ENCODE measurements at regions not wholly inside any gene's neighbourhood (a gene's known extent, or its start where the extent isn't known, plus 50 kb on each side); places are given as distances from the start of the nearest gene placed in this dataset.
A peak's percentile ranks its signal among the peaks of the same experiment; 100 is the strongest.

GRCh38 chr6:132893772-132894490, 79.6 kb downstream of the RPS12 start:
- no TSS peak for BruUV-seq (replicated peaks)
- Histone ChIP-seq H2BK5ac (ENCODE audit: low read depth, low read length, poor library complexity, severe bottlenecking) (no peak overlapping the region), H3K18ac (ENCODE audit: low read depth, low read length) (no peak overlapping the region), H4K20me1 (ENCODE audit: insufficient read depth, low read length) (no peaks in the 10 kb centered on the region), H2BK20ac (ENCODE audit: low read depth, low read length) (no peak overlapping the region), H3K23ac (ENCODE audit: low read depth, low read length) (no peak overlapping the region), H4K8ac (ENCODE audit: low read depth in 2 of 2, low read length in 2 of 2) (no peak overlapping the region), H3K4me2 (ENCODE audit: low read depth, low read length) (no peak overlapping the region), H2BK120ac (ENCODE audit: low read depth, low read length) (no peak overlapping the region), H3K14ac (replicated peaks; ENCODE audit: low read depth, low read length) (no peak overlapping the region), H3K9me3 (ENCODE audit: control insufficient read depth, insufficient read depth, low read length) (no peaks in the 10 kb centered on the region), H3K27me3 (ENCODE audit: control insufficient read depth, insufficient read depth, low read length) (no peaks in the 10 kb centered on the region), H3K9ac (ENCODE audit: low read depth, low read length) (no peak overlapping the region), H4K5ac (ENCODE audit: low read depth, low read length) (no peak overlapping the region), H2AK9ac (replicated peaks; ENCODE audit: low read depth, low read length, poor library complexity) (no peak overlapping the region), H2BK15ac (ENCODE audit: low read depth, low read length) (no peak overlapping the region), H3K36me3 (ENCODE audit: control insufficient read depth, insufficient read depth, low read length) (no peaks in the 10 kb centered on the region), H3K79me1 (ENCODE audit: low read depth in 1 of 2, low read length in 2 of 2) (no peaks in the 10 kb centered on the region), H3K27ac (ENCODE audit: insufficient read depth, low read length) (no peak overlapping the region), H2AK5ac (ENCODE audit: low read depth, low read length) (no peak overlapping the region), H3K56ac (ENCODE audit: extremely low read depth, insufficient read depth, low read length) (no peak overlapping the region), H3K4me3 (ENCODE audit: insufficient read depth, low read depth, low read length) (no peak overlapping the region), H3K4ac (ENCODE audit: low read depth, low read length) (no peak overlapping the region), H3K4me1 (ENCODE audit: control insufficient read depth, insufficient read depth, low read length) (peaks cover 2% of the 10 kb centered on the region; the same call in 1 of the 2 replicates), H3K9me1 (ENCODE audit: insufficient read depth, low read length) (no peaks in the 10 kb centered on the region), H4K91ac (ENCODE audit: insufficient read depth, low read depth, low read length) (no peak overlapping the region), H2AFZ (replicated peaks; ENCODE audit: low read length, poor library complexity) (no peak overlapping the region)
- in situ Hi-C loops (cut with MboI; ENCODE audit: low sequenced_read_pairs): no loop called here
- dilution Hi-C loops (cut with HindIII; ENCODE audit: low sequenced_read_pairs, unreplicated experiment): no loop called here
- WGBS, 2 experiments (ENCODE audit: extremely low coverage in 2 of 2, insufficient read length in 1 of 2): no CpG with 5 or more reads among the region's 8 CpGs
- no peak for TF ChIP-seq USF2 (IDR thresholded peaks at IDR 0.05; ENCODE audit: low read depth, low read length)
- TF ChIP-seq SMC3 (IDR thresholded peaks at IDR 0.05; ENCODE audit: low read depth, low read length): no peak
- no peak for TF ChIP-seq NFE2L2 (IDR thresholded peaks at IDR 0.05; ENCODE audit: low read depth, low read length)
- no peak for TF ChIP-seq MXI1 (IDR thresholded peaks at IDR 0.05; ENCODE audit: borderline replicate concordance, low read depth, low read length)
- TF ChIP-seq MAZ (IDR thresholded peaks at IDR 0.05; ENCODE audit: borderline replicate concordance, low read depth, low read length): no peak
- TF ChIP-seq CTCF (conservative IDR thresholded peaks at IDR 0.05; ENCODE audit: low read depth, low read length): no peak
- no peak for TF ChIP-seq RAD21 (IDR thresholded peaks at IDR 0.05; ENCODE audit: low read length)
- no peak for TF ChIP-seq RFX5 (IDR thresholded peaks at IDR 0.05; ENCODE audit: low read depth, low read length)
- TF ChIP-seq MAFK (IDR thresholded peaks at IDR 0.05; ENCODE audit: low read depth, low read length): no peak
- TF ChIP-seq RCOR1 (IDR thresholded peaks at IDR 0.05; ENCODE audit: insufficient replicate concordance, low read length): no peak
- intact Hi-C loops (cut with micrococcal nuclease): no loop called here
- peak; percentile 21 for DNase-seq
- ChIA-PET POLR2A (ENCODE audit: unreplicated experiment) (no interaction called here), CTCF (interaction anchor here (1.0 kb wide), 1 partner anchor 64 kb away, joined by 3 read pairs; no protein-coding TSS in a partner anchor)
- ATAC-seq (ENCODE audit: low read depth): no peak

Measured in IMR-90 (cell line).